ENCODE measurements at regions not wholly inside any gene's neighbourhood (a gene's known extent, or its start where the extent isn't known, plus 50 kb on each side); places are given as distances from the start of the nearest gene placed in this dataset.

GRCh38 chr2:9114458-9114857 lies 92.2 kb upstream of the ASAP2 start:
- TF ChIP-seq RNF2 (IDR thresholded peaks at IDR 0.05; ENCODE audit: borderline replicate concordance, low read depth, low read length, missing control alignments, poor library complexity, severe bottlenecking) (no peak), CTCF (IDR thresholded peaks at IDR 0.05; ENCODE audit: control extremely low read depth in 1 of 3, insufficient read depth in 1 of 3, low read depth in 1 of 3, low read length in 3 of 3) (0 out of 4 replicates have a peak, but pooled peaks of 1 of the 3 experiments have one; percentile 3), CHD1 (IDR thresholded peaks at IDR 0.05; ENCODE audit: low read depth, low read length) (no peak), POLR2AphosphoS5 (IDR thresholded peaks at IDR 0.05; ENCODE audit: low read depth, low read length) (no peak), JUND (IDR thresholded peaks at IDR 0.05; ENCODE audit: low read length) (no peak), CHD7 (IDR thresholded peaks at IDR 0.05; ENCODE audit: insufficient replicate concordance, low read length) (no peak), EZH2 (IDR thresholded peaks at IDR 0.05; ENCODE audit: low read depth, low read length, severe bottlenecking) (no peak)

All from H1 (cell line).